B cell (primary cell): ENCODE measurements at regions not wholly inside any gene's neighbourhood (a gene's known extent, or its start where the extent isn't known, plus 50 kb on each side); places are given as distances from the start of the nearest gene placed in this dataset.

Experiments
- CTCF ChIP-seq: fragments of 200-600 bp; IDR thresholded peaks from one replicate; pipeline ENCODE4 v1.8.0; 2022; ENCODE audit warnings: antibody characterized with exemption, mild to moderate bottlenecking
- EZH2 ChIP-seq: IDR thresholded peaks from 2 replicates; pipeline ENCODE4 v1.6.1; 2012; ENCODE audit warnings: borderline replicate concordance, low read depth, mild to moderate bottlenecking, moderate library complexity, low read length; ENCODE audit not compliant: insufficient read depth, poor library complexity, severe bottlenecking

GRCh38 chr19:27891411-27891810 is 1321.5 kb downstream of the UQCRFS1 start:
- TF ChIP-seq CTCF (no peak), EZH2 (no peak)
